Mesothelial cell of epicardium (in vitro differentiated cells): ENCODE measurements at regions not wholly inside any gene's neighbourhood (a gene's known extent, or its start where the extent isn't known, plus 50 kb on each side); places are given as distances from the start of the nearest gene placed in this dataset.

Source experiments
- DNase-seq, 2 experiments: peaks; one replicate each; pipeline ENCODE4 v3.0.0; 2021; ENCODE audit warnings: low spot score in 2 of 2; ENCODE audit not compliant: unreplicated experiment in 2 of 2
- H3K27ac Mint-ChIP-seq: 2 replicates; pipeline ENCODE4 v1.8.0; 2021; ENCODE audit warnings: mixed read lengths
- H3K27me3 Mint-ChIP-seq: 2 replicates; pipeline ENCODE4 v1.8.0; 2021; ENCODE audit warnings: low read depth, mixed read lengths
- H3K36me3 Mint-ChIP-seq: 2 replicates; pipeline ENCODE4 v1.8.0; 2021; ENCODE audit warnings: mixed read lengths
- H3K4me1 Mint-ChIP-seq: 2 replicates; pipeline ENCODE4 v1.8.0; 2021; ENCODE audit warnings: mixed read lengths
- H3K4me3 Mint-ChIP-seq: 2 replicates; pipeline ENCODE4 v1.8.0; 2021; ENCODE audit warnings: mild to moderate bottlenecking, moderate library complexity, mixed read lengths
- H3K9me3 Mint-ChIP-seq: 2 replicates; pipeline ENCODE4 v1.8.0; 2021; ENCODE audit warnings: mixed read lengths
- CTCF ChIP-seq: fragments of 200-600 bp; sonication (generic); IDR thresholded peaks from one replicate; pipeline ENCODE4 v1.5.0; 2021; ENCODE audit warnings: antibody characterized with exemption; ENCODE audit not compliant: unreplicated experiment

DNA sequence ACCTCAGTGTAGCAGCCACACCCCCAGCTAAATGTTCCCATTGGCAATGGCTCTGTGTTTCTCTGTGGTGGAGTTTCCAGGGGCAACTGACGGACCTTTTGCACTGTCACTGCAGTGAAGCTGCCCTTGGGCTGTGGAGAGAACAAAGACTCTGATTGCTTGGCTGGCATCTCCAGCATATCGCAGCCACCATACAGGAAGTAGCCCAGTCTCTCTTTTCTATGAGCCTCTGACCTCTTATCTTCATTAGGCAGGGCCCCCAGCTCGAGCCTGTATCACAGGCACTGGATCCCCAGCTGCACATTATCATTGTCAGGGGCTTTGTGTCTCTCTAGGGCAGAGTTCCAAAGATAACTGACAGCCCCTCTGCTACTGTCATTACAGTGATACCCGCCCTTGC lies 483.5 kb downstream of the ARAP2 start:
- Mint-ChIP-seq H3K9me3 (peaks cover 21% of the 10 kb centered on the region), H3K27ac (no peak overlapping the region), H3K4me3 (no peak overlapping the region), H3K36me3 (no peaks in the 10 kb centered on the region), H3K27me3 (no peaks in the 10 kb centered on the region), H3K4me1 (peaks cover 9% of the 10 kb centered on the region)
- no peak for DNase-seq
- TF ChIP-seq CTCF, result no peak

- DNase-seq, result no peak
- Mint-ChIP-seq H3K27me3 (no peaks in the 10 kb centered on the region), H3K27ac (peak overlapping the region; percentile 67), H3K9me3 (no peaks in the 10 kb centered on the region), H3K4me3 (no peak overlapping the region), H3K4me1 (peaks cover 21% of the 10 kb centered on the region), H3K36me3 (no peaks in the 10 kb centered on the region)
- TF ChIP-seq CTCF, result no peak
Measured at GRCh38 chr4:35771571-35771970, 472.7 kb downstream of the ARAP2 start.

GRCh38 chr4:35772291-35772690 lies 472.0 kb downstream of the ARAP2 start:
- no peak overlapping the region for H3K27ac Mint-ChIP-seq
- TF ChIP-seq CTCF, result no peak
- no peak for DNase-seq

GRCh38 chr4:35789899-35790574 lies 454.3 kb downstream of the ARAP2 start:
- H3K27me3 Mint-ChIP-seq, result no peaks in the 10 kb centered on the region
- H3K4me1 Mint-ChIP-seq, result no peaks in the 10 kb centered on the region
- H3K4me3 Mint-ChIP-seq, result no peak overlapping the region
- no peak overlapping the region for H3K27ac Mint-ChIP-seq
- DNase-seq, result no peak
- H3K9me3 Mint-ChIP-seq, result peaks cover 36% of the 10 kb centered on the region
- no peak for TF ChIP-seq CTCF
- no peaks in the 10 kb centered on the region for H3K36me3 Mint-ChIP-seq

More at GRCh38 chr4:35772291-35772690, 472.0 kb downstream of the ARAP2 start:
- Mint-ChIP-seq H3K4me3 (no peak overlapping the region), H3K27me3 (no peaks in the 10 kb centered on the region), H3K4me1 (peaks cover 21% of the 10 kb centered on the region), H3K9me3 (no peaks in the 10 kb centered on the region), H3K36me3 (no peaks in the 10 kb centered on the region)

- TF ChIP-seq CTCF, result no peak
- no peak for DNase-seq
- Mint-ChIP-seq H3K36me3 (peaks cover 10% of the 10 kb centered on the region), H3K9me3 (peaks cover 42% of the 10 kb centered on the region), H3K27ac (no peak overlapping the region), H3K27me3 (no peaks in the 10 kb centered on the region), H3K4me3 (no peak overlapping the region), H3K4me1 (no peaks in the 10 kb centered on the region)
Measured at GRCh38 chr4:35793045-35793722, 451.1 kb downstream of the ARAP2 start.
